HG03354 (cell line): ENCODE measurements at regions not wholly inside any gene's neighbourhood (a gene's known extent, or its start where the extent isn't known, plus 50 kb on each side); places are given as distances from the start of the nearest gene placed in this dataset.

ENCODE experiments used
- ATAC-seq: cut with Tn5 transposase; IDR thresholded peaks from one replicate; pipeline ENCODE4 v1.9.1; 2021; ENCODE audit warnings: mild to moderate bottlenecking; ENCODE audit not compliant: unreplicated experiment, poor library complexity, severe bottlenecking

- no peak for ATAC-seq
These were observed 182.1 kb downstream of the SCG2 start for GRCh38 chr2:223420048-223420447.

- ATAC-seq, result no peak
These were observed 170.7 kb downstream of the SCG2 start for GRCh38 chr2:223431479-223431878.

GRCh38 chr2:223433461-223433860 is 168.7 kb downstream of the SCG2 start:
- ATAC-seq, result no peak

- no peak for ATAC-seq
These were observed 164.4 kb downstream of the SCG2 start for GRCh38 chr2:223437788-223438187.

GRCh38 chr2:223439184-223439583 is 163.0 kb downstream of the SCG2 start:
- ATAC-seq, result no peak

- ATAC-seq, result no peak
These were observed 162.4 kb downstream of the SCG2 start for GRCh38 chr2:223439786-223440185.

- ATAC-seq, result no peak
These were observed 159.3 kb downstream of the SCG2 start for GRCh38 chr2:223442847-223443246.

GRCh38 chr2:223450246-223450645 is 151.9 kb downstream of the SCG2 start:
- ATAC-seq, result no peak

- ATAC-seq, result no peak
These were observed 144.9 kb downstream of the SCG2 start for GRCh38 chr2:223457301-223457700.

GRCh38 chr2:223459328-223459939 is 142.7 kb downstream of the SCG2 start:
- no peak for ATAC-seq

- ATAC-seq, result no peak
These were observed 142.0 kb downstream of the SCG2 start for GRCh38 chr2:223460209-223460608.

GRCh38 chr2:223460774-223461211 is 141.4 kb downstream of the SCG2 start:
- no peak for ATAC-seq

GRCh38 chr2:223464071-223464470 is 138.1 kb downstream of the SCG2 start:
- no peak for ATAC-seq

GRCh38 chr2:223465793-223466192 is 136.4 kb downstream of the SCG2 start:
- no peak for ATAC-seq

GRCh38 chr2:223467196-223467595 is 135.0 kb downstream of the SCG2 start:
- no peak for ATAC-seq

GRCh38 chr2:223469270-223470046 is 132.7 kb downstream of the SCG2 start:
- ATAC-seq, result no peak

GRCh38 chr2:223470602-223471001 is 131.6 kb downstream of the SCG2 start:
- no peak for ATAC-seq

GRCh38 chr2:223472771-223473170 is 129.4 kb downstream of the SCG2 start:
- ATAC-seq, result no peak

GRCh38 chr2:223474893-223475292 is 127.3 kb downstream of the SCG2 start:
- ATAC-seq, result no peak

- ATAC-seq, result no peak
These were observed 126.3 kb downstream of the SCG2 start for GRCh38 chr2:223475901-223476300.

- no peak for ATAC-seq
These were observed 124.8 kb downstream of the SCG2 start for GRCh38 chr2:223477318-223477717.
